HuH-7.5 (cell line): ENCODE measurements at regions not wholly inside any gene's neighbourhood (a gene's known extent, or its start where the extent isn't known, plus 50 kb on each side); places are given as distances from the start of the nearest gene placed in this dataset.
"Not testable (repeated sequence)": the region's sequence is repeated elsewhere in the genome, so short reads cannot be mapped to it uniquely, and the experiment has no call there.

ENCODE experiments used
- DNase-seq: peaks from one replicate; pipeline ENCODE4 v3.0.0; 2011; ENCODE audit warnings: low spot score

DNA sequence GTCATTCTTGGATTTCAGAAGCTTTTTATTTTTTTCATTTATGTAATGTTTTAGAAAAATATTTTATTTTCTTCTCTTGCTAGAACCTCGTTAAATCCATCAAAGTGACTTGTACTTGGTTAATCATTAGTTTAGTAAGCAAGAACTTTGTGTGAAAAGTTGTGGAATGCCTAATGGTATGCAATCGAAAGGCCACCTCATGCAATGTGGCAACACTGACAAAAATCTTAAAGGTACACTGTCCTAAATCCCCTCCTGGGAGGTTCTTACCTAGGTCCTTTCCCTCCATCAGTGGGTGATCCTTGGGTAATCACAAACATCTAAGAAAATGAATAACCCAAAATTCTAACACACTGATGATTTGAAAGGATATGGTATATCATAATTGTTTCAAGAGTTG, 304.2 kb downstream of the DNAH5 start:
- DNase-seq = peak; percentile 8

DNA sequence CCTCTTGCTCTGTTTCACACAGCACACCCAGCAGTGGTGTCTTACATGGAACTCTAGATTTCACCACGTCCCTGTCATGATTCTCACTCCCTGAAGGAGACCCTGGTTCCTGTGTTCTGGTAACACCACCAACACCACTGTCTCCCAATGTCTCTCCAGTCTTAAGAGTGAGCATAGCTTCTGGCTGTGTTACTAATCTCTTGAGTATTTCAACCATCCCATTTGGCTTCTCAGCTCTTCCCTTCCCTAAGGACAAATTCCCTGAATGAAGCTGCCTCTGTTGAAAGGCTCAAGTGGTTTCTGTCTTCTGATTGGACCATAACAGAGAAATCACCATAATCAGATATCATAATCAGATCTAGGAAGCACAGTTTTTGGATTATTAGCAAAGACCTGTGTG, 311.8 kb downstream of the DNAH5 start:
- no peak for DNase-seq

DNA sequence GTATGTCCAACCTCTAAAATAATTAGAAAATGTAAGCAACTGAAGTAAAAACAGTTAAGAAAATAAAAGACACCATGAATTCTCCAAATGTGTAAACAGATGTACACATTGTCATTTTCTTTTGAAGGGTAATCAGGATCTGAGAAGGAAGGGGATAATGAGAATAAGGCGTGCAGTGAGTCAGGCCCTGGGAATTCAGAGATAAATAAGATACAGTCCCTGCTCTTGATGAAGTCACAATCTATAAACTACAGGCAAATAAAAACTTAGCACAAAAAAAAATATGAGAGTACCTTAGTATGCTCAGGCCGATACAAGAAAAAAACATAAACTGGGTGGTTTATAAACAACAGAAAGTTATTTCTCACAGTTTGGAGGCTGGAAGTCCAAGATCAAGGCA, 315.3 kb downstream of the DNAH5 start:
- no peak for DNase-seq

DNA sequence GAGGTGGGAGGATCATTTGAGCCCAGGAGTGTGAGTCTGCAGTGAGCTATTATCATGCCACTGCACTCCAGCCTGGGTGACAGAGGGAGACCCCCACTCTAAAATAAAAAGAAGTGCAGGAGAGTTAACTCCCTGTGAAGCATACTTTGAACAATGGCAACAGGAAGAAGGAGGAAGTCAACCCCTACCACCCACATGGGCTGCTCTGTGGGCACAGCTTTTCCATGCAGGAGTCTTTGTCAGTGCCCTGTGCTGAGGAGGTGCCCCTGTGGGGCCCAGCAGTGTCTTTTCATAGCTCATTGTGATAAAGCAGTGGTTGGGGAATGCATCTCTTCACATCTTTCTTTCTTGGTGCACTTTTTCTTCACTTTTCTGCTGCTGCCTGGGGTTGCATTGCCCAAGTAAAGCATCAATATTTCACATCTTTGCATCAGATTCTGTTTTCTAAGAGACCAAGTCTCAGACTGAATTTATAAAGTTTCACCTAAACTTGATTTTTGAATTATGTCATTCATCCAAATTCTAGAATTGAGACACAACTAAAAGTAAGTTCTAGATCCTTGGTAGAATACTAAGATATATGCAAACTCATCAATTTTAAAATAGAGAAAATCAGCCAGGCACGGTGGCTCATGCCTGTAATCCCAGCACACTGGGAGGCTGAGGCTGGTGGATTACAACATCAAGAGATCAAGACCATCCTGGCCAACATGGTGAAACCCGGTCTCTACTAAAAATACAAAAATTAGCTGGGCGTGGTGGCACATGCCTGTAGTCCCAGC, 316.6 kb downstream of the DNAH5 start:
- no peak for DNase-seq

DNA sequence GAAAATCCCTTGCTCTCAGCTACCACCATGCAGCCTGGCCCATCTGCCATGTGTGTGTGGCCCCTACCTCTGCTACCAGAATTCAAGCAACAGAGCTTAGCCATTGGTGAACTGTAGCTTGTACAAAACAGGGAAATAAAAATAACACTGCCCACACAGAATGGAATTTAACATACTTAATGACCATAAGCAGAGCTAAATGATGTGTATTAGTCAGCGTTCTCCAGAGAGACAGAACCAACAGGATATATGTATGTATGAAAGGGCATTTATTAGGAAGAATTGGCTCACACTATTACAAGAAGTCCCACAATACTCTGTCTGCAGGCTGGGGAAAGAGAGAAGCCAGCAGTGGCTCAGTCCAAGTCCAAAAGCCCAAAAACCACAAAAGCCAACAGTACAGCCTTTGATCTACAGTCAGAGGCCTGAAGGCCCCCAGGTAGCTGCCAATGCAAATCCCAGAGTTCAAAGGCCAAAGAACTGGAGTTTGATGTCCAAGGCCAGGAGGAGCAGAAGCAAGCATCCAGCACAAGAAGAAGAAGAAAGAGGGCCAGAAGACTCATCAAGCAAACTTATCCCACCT, 318.8 kb downstream of the DNAH5 start:
- DNase-seq = no peak

DNA sequence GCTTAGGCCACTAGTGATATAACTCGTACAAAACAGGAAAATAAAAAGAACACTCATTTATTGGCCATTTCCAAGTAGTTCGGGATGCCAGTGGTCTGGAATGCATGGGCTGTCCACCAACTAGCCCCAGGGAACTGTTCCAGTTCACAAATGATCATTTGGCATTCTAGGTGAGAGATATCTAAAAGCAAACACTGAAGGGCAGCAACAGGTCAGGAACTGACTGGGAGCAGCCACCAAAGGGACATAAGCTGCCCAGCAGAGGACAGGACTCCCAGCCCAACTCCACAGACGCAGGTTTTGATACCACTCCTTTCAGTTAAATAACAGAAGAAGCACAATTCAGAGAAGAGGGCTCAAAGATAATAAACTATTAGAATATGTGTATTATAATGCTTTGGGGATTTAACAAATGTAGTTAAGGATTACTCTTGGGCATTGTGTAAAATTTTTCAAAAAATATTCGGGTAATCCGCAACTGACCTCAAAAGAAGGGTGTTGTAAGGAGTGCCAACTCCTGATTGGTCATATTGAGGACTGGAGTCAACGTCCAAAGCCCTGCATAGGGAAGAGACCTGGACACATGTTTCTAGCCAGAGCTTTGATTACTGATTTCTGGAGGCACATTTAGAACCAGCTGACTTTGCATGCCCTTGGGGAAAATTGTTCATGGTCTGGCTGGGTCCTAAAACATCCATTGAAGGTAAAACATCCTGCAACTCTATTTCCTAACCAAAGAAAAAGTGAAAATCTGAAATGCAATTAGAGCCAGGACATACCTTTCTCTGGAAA, 320.0 kb downstream of the DNAH5 start:
- no peak for DNase-seq

DNA sequence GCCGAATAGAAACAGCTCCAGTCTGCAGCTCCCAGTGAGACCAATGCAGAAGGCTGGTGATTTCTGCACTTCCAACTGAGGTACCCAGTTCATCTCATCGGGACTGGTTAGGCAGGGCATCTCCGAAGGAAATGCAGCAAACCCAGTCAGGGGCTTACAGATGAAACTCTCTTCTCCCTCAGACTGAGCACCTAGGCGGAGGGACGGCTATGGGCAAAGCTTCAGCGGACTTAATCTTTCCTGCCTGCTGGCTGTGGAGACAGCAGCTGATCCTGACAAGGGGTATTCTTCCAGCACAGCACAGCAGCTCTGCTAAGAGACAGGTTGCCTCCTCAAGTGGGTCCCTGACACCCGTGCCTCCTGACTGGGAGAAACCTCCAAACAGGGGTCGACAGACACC, 330.9 kb downstream of the DNAH5 start:
- no peak for DNase-seq

DNA sequence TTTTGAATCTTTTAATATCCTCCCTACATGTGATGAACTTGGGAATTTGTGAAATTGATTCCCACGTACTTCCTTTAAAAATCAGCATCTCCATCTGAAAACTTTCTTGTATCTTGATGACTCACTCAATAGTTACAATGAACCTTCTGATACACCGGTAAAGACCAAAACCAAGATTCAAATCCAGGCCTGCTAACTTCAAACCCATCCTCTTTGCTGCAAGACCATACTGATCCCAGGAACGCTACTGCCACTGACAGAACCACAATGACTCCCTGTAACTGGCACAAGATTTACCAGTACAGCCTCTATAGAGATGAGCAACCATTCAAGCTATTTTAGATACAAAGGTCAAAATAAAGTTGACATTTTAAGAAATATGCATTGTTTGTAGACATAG, 332.9 kb downstream of the DNAH5 start:
- DNase-seq = no peak

DNA sequence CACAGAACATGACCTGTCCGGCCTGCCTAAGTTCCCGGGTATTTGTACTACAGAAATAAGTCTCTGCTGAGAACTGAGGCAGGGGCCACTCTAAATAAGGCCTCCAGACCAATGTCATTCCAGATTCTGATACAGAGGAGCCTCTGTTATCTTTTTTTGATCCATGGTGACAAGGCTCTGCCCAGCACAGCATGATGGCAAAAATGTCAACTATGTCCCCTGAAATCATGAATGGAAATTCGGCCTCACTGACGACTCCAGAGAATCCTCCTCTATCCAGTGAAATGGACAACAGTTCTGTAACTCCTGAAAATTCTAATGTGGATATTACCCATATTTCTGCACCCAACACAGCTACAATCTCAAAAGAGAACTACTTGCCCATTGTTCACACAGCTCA, 335.0 kb downstream of the DNAH5 start:
- no peak for DNase-seq

DNA sequence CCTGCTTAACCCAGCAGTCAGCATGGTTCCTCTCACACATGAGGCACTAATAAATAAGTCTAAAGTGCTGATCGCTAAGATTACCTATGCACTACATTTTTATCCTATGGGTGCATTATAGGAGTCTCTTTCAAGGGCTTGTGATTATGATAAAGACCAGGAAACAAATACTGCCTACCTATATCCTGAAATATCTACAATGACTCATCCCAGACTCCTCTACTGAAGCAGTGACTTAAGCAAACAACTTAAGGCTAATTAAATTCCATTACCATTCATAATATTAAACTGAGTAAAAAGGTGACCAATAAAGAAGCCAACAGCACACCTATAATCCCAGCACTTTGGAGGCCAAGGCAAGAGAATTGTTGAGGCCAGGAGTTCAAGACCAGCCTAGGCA, 338.4 kb downstream of the DNAH5 start:
- no peak for DNase-seq

DNA sequence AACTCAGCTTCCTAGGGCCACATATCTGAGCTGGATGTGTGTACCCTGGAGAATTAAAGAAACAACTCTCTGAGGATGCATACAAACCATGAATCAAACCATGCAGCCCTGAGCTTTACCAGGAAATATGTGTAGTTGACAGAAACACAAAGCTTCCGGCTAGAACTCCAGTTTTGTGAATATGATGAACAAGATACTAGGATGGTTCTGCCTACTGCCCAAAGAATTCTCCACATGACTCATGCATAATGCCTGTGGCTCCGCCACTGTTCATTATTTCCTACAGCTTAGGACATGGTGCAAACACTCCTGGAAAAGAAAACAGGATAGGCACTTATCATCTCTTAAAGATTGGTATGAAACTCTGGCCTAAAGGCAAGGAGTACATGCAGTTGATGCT, 343.4 kb downstream of the DNAH5 start:
- DNase-seq = no peak

DNA sequence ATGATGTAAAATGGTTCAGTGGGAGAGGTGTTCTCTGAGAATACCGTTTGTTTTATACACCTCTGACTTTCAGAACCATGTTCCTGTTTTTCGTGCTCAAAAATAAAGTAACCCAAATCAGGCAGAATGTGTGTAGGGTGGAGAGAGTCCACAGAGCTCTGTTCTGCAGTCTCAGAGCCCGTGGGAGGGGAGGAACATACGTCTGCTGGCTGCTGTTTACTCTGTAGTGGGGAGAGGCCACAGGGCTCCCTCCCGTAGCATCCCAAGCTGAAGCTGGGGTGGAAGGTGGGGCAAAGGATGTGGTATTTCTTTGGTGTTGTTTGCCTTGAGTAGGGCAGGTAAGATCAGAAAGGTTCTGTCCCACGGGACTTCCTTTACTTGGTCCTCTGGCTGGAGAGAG, 348.5 kb downstream of the DNAH5 start:
- DNase-seq = no peak

DNA sequence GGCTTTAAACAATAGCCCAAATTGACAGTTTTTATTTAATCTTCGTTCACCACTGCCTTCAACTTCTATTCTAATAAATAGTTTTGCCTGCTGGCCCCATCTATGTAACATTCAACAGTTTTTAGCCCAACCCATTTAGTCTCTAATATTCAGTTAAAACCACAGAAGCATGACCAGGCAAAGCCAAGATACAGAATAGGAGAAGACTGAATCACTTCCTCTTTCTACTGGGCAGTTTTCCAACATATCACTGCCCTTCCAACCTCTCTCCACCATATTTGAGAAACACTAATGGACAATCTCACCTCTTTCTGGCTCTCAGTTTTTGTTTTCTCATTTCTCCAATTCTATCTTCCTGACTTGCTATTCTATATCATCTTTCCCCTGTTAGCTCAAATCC, 352.9 kb downstream of the DNAH5 start:
- DNase-seq = no peak

DNA sequence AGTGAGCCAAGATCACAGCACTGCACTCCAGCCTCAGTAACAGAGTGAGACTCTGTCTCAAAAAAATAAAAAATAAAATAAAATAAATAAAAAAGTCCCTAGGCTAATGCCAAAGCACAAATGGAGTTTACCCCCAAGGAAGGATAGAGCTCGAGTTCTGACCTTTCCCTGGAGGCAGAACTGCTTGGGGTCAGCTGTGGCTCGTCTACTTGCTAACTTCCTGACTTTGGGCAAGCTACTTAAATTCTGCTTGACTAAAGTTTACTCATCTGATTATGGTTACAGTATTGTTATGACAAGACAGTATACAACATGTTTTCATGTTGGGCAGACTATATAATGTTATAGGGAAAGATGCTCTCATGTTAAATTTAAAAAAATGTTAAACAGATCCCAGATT, 359.2 kb downstream of the DNAH5 start:
- DNase-seq = no peak

DNA sequence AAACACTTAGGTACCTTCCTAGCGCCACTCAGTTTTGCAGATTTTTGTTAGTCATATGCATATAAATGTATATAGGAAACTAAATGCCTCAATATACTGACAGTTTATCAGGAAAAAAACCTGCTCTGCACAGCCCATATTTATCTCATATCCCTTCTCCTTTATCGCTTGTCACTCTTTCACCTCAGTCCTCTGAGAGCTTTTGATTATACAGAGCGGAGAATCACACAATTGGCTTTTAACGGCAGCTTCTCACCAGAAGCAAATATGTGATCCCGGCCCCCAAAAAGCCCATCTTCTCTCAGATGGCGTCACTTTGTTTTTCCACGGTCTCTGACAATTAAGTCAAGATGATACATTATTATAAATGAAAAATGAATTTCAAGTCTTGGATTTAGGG, 362.6 kb downstream of the DNAH5 start:
- DNase-seq = no peak

DNA sequence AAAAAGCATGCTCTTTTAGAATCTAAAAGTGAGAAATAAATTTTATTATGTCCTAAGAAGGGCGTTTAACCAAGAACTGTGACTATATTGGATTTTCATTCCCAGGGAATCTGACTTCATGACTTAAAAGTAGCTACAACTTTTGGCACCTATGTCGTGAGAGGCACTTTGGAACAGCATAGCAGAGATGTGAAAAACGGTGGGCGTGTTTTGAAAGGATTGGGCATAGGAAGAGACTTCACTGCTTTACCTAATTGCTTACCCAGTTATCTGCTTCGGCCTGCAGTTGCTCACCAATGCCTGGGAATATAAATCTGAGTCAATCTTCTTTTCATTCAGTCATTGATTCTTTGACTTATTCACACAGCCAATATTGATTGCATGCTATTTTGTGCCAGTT, 363.4 kb downstream of the DNAH5 start:
- no peak for DNase-seq

DNA sequence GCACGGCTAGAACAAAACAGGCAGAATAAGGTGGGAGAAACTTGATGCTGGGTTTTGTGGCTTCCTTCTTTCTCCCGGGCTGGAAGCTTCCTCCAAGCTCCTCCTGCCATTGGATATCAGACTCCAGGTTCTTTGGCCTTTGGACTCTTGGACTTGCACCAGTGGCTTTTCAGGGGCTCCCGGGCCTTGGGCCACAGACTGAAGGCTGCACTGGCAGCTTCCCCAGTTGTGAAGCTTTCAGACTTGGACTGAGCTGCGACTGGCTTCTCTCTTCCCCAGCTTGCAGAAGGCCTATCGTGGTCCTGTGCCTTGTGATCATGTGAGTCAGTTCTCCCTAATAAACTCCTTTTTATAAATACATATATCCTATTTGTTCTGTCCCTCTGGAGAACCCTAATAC, 364.4 kb downstream of the DNAH5 start:
- DNase-seq = no peak

DNA sequence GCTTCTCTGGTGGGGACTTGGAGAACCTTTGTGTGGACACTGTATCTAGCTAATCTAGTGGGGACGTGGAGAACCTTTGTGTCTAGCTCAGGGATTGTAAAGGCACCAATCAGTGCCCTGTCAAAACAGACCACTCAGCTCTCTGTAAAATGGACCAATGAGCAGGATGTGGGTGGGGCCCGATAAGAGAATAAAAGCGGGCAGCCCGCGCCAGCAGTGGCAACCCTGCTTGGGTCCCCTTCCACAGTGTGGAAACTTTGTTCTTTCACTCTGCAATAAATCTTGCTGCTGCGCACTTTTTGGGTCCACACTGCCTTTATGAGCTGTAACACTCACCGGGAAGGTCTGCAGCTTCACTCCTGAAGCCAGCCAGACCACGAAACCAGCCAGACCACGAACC, 365.4 kb downstream of the DNAH5 start:
- not testable (repeated sequence) for DNase-seq

DNA sequence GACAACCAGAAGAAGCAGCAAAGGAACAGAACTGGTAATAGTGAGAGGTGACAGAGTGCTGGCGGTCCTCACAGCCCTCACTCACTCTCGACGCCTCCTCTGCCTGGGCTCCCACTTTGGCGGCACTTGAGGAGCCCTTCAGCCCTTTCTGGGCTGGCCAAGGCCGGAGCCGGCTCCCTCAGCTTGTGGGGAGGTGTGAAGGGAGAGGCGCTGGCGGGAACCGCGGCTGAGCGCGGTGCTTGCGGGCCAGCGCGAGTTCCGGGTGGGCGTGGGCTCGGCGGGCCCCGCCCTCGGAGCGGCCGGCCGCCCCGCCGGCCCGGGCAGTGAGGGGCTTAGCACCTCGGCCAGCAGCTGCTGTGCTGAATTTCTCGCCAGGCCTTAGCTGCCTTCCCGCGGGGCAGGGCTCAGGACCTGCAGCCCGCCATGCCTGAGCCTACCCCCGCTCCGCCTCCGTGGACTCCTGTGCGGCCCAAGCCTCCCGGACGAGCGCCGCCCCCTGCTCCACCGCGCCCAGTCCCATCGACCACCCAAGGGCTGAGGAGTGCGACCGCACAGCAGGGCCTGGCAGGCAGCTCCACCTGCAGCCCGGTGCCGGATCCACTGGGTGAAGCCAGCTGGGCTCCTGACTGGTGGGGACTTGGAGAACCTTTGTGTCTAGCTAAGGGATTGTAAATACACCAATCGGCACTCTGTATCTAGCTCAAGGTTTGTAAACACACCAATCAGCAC, 366.0 kb downstream of the DNAH5 start:
- not testable (repeated sequence) for DNase-seq

DNA sequence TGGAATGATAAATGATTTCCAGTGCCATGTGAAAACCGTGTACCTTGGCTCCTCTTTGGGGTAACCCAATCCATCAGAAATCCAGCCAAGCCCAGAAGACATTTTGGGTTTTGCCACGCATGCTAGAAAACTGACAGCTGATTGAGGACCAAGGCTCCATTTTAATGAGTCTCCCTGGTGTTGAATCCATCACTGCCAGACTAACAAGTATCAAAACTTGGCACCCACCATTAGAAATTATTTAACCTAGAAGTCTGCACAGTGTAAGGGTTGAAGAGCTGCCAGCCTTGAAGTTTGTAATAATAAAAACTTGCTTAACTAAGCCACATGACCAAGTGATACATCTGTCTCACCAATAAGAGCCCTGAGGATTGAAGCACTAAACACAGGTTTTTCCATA, 369.9 kb downstream of the DNAH5 start:
- no peak for DNase-seq

DNA sequence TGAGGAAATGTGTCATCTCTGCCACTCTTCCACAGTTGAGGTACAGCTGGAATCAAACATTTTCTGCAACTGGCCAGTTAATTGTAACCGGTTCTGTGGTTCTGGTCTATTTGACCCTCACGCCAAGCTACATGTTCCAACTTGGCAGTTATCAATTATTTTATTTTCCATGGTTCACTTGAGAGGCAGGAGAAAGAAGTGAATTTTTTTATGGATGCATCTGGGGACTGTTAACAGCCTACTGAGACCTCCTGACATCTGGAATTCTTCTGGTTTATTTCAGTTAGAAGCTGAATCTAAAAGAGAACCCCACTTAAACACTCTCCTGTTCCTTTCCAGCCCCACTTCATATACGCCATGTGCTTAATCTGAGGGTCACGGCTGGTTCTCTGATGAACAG, 372.3 kb downstream of the DNAH5 start:
- no peak for DNase-seq

DNA sequence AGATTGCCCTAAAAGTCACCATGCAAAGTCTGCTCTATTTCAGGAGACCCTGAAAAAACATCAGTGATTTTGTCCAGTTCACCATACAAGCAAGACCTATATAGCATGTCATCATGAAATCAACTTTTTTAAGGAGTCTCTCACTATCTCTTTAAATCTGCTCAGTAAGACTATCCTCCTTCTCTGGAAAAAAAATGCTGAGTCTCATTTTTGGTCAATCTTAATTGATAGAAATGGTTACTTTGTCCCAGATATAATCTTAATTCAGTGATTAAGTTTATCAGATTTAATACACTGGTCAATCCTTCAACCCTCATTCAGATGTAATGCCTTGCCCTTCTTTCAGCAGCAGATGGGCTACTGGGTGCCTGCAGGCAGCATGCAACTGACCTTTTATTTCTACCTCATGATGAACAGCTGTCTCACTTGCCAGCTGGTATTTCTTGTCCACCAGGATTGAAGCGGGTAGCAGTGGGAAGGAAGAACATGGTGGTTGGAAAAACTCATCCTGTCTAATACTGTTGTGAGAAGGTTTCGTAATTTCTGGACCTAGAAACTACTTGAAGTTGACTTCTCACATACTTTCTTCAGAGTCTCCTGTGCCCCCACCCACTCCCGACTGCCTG, 375.3 kb downstream of the DNAH5 start:
- DNase-seq = no peak
